HG03039 (cell line): ENCODE measurements at regions not wholly inside any gene's neighbourhood (a gene's known extent, or its start where the extent isn't known, plus 50 kb on each side); places are given as distances from the start of the nearest gene placed in this dataset.
"Not testable (repeated sequence)": the region's sequence is repeated elsewhere in the genome, so short reads cannot be mapped to it uniquely, and the experiment has no call there.

Experiments used
- ATAC-seq: cut with Tn5 transposase; IDR thresholded peaks from one replicate; pipeline ENCODE4 v1.9.1; 2021; ENCODE audit warnings: mild to moderate bottlenecking, moderate library complexity; ENCODE audit not compliant: unreplicated experiment

GRCh38 chr4:123025398-123025797 lies 103.0 kb upstream of the NUDT6 start:
- ATAC-seq: no peak

GRCh38 chr4:123026015-123026414 lies 103.6 kb upstream of the NUDT6 start:
- ATAC-seq: not testable (repeated sequence)

GRCh38 chr4:123031664-123032063 lies 109.3 kb upstream of the NUDT6 start:
- ATAC-seq: no peak

GRCh38 chr4:123034023-123034422 lies 111.6 kb upstream of the NUDT6 start:
- ATAC-seq: no peak

GRCh38 chr4:123035239-123035638 lies 112.8 kb upstream of the NUDT6 start:
- ATAC-seq: no peak

- ATAC-seq: no peak
Measured at GRCh38 chr4:123037804-123038203, 115.4 kb upstream of the NUDT6 start.

- ATAC-seq: no peak
Measured at GRCh38 chr4:123042095-123042494, 119.7 kb upstream of the NUDT6 start.

- no peak for ATAC-seq
Measured at GRCh38 chr4:123043013-123043412, 120.6 kb upstream of the NUDT6 start.

GRCh38 chr4:123043793-123044425 lies 121.5 kb upstream of the NUDT6 start:
- ATAC-seq: no peak

- ATAC-seq: no peak
Measured at GRCh38 chr4:123046096-123046495, 123.7 kb upstream of the NUDT6 start.

- no peak for ATAC-seq
Measured at GRCh38 chr4:123050018-123050417, 127.6 kb upstream of the NUDT6 start.

- ATAC-seq: no peak
Measured at GRCh38 chr4:123052007-123052406, 129.6 kb upstream of the NUDT6 start.

- no peak for ATAC-seq
Measured at GRCh38 chr4:123055943-123056342, 133.5 kb upstream of the NUDT6 start.

- ATAC-seq: no peak
Measured at GRCh38 chr4:123060039-123060770, 137.8 kb upstream of the NUDT6 start.

- ATAC-seq: no peak
Measured at GRCh38 chr4:123064390-123064789, 142.0 kb upstream of the NUDT6 start.

- ATAC-seq: no peak
Measured at GRCh38 chr4:123068081-123068480, 145.7 kb upstream of the NUDT6 start.

- ATAC-seq: no peak
Measured at GRCh38 chr4:123072060-123072459, 149.7 kb upstream of the NUDT6 start.

- no peak for ATAC-seq
Measured at GRCh38 chr4:123073650-123074049, 151.3 kb upstream of the NUDT6 start.

- peak; percentile 64 for ATAC-seq
Measured at GRCh38 chr4:123077330-123077729, 154.9 kb upstream of the NUDT6 start.

- no peak for ATAC-seq
Measured at GRCh38 chr4:123081971-123082370, 159.6 kb upstream of the NUDT6 start.

GRCh38 chr4:123083646-123084045 lies 161.2 kb upstream of the NUDT6 start:
- ATAC-seq: no peak

GRCh38 chr4:123088501-123088900 lies 166.1 kb upstream of the NUDT6 start:
- ATAC-seq: no peak

- ATAC-seq: no peak
Measured at GRCh38 chr4:123090886-123091285, 168.5 kb upstream of the NUDT6 start.
